NCI-H69 (cell line): ENCODE measurements at regions not wholly inside any gene's neighbourhood (a gene's known extent, or its start where the extent isn't known, plus 50 kb on each side); places are given as distances from the start of the nearest gene placed in this dataset.

Experiments
- DNase-seq: peaks from one replicate; lab custom pipeline; 2025; lab: John Stamatoyannopoulos, UW

- no peak for DNase-seq
Observed at GRCh38 chr10:78516236-78516635, 482.6 kb downstream of the RPS24 start.

GRCh38 chr10:78516756-78517155 lies 483.1 kb downstream of the RPS24 start:
- no peak for DNase-seq

DNA sequence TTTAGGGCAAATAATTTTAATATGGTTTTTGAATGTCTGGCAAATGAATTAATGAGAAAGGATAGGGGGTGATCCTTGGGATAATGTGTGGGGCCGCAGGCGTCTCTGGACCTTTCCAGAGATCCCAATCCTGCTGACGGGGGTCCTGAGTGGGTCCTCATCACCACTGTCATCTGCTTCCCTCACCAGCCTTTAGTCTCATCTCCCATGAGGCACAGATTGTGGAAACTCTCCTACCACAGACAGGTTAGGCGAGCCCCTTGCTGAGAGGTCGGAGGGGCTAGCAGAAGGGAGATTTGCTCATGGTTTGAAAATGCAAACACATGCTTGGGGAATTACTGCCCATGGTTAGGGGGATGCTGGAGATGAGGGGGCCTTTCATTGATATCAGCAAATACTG lies 484.6 kb downstream of the RPS24 start:
- no peak for DNase-seq

GRCh38 chr10:78520737-78521430 lies 487.2 kb downstream of the RPS24 start:
- peak; percentile 64 for DNase-seq

DNA sequence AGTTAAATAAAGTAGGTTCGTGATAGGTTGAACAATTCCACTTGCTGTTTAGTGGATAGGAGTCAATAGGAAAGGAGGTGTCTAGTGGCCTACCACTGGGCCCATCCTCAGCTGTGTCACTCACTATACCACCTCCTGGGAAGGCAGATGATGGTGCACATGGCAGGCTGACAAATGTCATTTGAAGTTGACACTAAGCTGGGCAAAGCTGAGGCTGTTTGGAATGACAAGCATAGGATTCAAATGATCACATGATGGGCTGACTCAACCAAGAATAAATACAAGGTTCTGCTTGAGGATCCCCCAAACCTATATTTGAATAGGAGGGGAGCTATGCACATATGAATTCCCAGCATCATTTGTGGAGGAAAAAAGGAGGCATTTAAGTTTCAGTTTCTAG lies 489.8 kb downstream of the RPS24 start:
- no peak for DNase-seq

DNA sequence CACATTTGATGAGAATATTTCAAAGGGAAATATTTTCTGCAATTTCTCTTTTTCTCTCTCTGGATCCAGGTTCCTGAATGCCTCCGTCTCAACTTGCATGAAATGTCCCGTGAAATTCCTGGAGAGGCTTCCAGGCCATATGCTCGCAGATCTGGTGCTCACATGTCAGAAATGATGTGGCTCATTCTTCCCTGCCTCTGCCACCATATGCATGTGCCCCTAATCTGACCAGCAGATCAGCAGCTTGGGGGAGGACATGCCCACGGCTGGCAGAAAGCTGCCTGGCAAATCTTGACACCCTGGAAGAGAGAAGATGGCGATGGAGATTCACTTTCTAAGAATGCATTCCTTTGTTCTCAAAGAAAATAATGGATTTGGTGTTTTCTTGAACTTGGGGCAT lies 490.7 kb downstream of the RPS24 start:
- no peak for DNase-seq

GRCh38 chr10:78524941-78525340 lies 491.3 kb downstream of the RPS24 start:
- peak; percentile 71 for DNase-seq

- DNase-seq: no peak
Observed at GRCh38 chr10:78526347-78526746, 492.7 kb downstream of the RPS24 start.

DNA sequence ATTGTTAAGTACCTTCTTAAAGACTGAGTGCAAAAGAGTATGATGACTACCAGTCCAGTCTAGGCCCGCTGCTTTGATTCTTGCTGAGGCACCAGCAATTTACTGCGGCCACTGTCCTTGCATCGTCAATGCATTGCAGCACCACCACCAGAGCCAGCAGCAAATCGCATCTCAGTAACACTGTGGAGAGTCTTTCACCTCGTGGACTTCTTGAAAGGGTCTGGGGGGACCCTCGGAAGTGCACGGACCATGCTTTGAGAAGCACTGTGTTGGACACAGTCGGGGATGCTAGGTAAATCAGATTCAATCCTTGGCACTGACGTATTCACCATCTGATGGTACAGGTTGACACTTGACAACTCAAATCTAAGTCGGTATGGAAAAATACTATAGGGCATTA lies 493.6 kb downstream of the RPS24 start:
- DNase-seq: no peak

GRCh38 chr10:78528749-78529204 lies 495.1 kb downstream of the RPS24 start:
- DNase-seq: peak; percentile 69

DNA sequence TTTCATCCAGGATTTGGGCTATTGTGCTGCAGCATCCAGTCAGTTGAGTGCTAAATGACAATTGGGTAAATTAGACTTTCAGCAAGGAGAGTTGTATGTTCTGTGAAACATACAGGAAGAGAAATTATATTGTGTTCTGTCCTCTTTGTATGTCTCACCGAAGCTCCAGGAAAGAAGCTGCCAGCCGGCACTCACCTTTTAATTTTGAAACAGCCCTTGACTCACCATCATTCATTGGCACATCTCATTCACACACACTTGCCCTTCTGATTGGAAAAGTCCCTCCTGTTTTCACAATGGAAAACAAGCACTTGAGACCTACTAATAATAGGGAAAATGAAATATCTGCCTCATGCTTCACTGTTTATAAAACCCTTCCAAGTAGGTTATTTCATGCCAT lies 495.6 kb downstream of the RPS24 start:
- DNase-seq: peak; percentile 55

GRCh38 chr10:78531088-78531487 lies 497.4 kb downstream of the RPS24 start:
- no peak for DNase-seq

DNA sequence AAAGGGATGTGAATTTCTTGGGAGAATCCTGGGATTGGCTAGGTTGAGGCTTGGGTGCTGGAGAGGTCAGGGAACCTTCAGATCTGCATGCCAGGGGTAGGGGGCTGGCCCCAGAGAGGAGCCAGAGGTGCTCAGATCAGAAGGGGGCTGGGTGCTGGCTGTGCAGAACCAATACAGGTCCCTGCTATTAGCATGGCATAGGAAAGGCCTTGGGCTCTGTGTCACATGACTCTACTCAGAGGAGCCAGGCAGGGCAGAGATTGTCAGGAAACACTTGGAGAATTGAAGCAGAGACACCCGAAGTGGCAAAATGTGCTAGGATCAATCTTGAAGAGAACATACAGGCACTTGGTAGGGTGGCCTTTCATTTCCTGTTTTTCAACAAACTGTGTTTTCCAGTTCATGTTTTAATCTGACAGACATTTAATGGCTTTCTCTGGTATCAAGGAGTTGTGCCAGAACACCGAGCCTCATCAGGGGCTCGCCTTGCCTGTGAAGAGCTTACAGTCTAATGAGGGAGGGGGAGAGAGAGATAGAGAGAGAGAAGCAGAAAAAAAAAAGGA lies 498.9 kb downstream of the RPS24 start:
- DNase-seq: no peak

DNA sequence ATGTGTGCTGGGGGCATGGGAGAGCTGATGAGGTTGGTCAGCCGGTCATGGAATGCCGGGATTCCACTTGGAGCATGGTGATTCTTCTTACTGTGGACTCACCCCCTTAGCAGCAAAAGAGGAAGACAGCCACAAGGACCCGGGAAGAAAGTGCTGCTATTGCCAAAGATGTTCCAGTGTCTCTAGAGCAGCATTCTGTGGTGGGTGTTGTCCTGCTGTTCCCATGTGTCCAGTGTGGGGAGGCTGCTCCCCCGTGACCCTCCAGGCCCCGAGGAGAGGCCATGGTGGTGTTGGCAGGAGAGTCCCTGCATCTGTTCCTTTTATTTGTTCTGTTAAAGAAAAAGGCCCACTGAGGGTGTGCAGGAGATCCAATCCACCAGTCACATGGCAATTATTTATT lies 499.4 kb downstream of the RPS24 start:
- no peak for DNase-seq

GRCh38 chr10:78533776-78534175 lies 500.1 kb downstream of the RPS24 start:
- DNase-seq: no peak

DNA sequence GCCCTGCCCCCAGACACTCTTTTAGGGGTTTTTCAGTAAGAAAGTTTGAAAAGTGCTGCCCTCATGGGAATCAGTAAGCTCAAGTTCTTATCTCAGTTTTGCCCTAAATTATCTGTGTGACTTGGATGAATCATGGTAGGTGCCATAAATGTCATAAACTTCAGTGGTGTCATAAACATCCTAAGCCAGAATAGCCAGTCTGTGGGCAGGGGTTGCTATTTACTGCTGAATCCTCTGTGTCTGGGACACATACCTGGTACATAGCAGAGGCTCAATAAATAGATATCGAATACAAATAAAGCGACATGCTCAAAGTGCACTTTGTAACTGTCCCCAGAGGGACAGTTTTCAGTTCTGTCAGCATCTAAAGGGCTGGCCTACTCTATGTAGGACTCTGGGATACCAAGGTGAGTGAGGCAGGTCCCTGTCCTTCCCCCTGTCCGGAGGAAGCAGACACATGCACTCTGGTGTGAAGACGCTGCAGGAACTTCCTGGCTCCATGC lies 502.1 kb downstream of the RPS24 start:
- DNase-seq: no peak

- no peak for DNase-seq
Observed at GRCh38 chr10:78537018-78537417, 503.4 kb downstream of the RPS24 start.

DNA sequence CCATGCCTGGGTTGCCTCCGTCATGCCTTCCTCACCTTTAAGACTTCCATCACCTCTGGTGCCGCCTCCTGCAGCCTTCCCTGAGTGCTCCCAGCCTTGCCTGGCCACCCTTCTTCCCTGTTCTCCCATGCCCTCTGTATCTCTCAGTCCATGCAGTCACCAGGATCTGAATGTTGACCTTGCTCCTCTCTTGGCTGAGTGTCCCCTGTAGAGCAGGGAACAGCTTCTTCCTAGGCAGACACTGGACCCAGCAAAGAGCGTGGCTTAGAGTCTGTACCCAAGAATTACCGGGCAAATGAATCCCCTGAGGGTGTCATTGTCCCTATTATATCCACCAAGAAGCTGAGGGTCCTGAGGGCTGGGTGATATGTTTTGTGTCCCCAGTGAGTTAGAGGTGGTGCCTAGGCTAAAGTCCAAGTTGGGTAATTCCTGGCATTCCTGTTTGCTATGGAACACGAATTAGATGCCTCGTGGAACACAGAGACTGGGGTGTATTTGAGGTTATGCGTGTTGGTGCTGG lies 505.6 kb downstream of the RPS24 start:
- DNase-seq: no peak

- peak; percentile 30 for DNase-seq
Observed at GRCh38 chr10:78540355-78541076, 506.9 kb downstream of the RPS24 start.

DNA sequence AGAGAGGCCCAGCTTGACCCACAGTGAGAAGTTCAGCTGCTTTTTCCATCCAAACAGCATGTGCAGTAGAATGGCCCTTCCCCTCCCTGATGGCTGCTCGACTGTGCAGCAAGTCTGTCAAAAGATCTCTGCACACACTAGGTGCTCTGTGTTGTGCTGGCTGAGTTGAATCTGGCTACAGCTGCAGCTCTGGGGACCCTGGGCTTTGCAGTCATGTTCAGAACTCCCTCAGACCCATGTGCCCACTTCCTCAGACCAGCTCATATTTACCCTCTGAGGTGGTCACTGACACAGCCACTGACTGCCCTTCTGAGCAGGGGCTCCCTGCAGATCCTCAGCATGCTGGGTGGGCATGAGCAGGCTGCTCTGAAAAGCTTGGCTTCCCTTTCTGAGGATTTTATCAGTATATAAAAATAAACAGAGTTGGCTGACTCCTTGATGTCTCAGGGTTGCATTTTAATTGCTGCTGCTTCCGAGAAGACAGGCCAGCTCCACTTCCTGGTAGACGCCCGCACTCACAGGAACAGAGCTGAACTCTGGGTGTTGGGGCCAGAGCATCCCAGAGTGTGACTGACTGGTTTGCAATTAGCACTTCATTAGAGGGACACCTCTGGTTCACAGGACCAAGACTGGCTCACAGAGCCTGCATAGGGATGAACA lies 507.9 kb downstream of the RPS24 start:
- DNase-seq: no peak

DNA sequence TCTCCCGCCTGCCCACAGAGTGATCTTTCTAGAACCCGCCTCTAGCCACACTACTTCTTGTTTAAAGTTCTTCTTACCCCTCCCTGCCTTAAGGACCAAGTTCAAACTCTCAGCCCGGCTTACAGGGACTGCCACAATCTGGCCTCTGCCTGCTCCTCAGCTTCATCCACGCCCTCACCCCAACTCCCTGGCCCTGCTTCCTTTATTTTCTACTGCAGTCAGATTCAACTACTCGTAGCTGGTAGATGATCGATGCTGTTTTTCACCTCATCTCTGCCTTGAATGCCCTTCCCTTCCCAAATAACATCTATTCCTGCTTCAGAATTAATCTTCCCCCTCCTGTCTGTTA lies 508.5 kb downstream of the RPS24 start:
- DNase-seq: no peak

DNA sequence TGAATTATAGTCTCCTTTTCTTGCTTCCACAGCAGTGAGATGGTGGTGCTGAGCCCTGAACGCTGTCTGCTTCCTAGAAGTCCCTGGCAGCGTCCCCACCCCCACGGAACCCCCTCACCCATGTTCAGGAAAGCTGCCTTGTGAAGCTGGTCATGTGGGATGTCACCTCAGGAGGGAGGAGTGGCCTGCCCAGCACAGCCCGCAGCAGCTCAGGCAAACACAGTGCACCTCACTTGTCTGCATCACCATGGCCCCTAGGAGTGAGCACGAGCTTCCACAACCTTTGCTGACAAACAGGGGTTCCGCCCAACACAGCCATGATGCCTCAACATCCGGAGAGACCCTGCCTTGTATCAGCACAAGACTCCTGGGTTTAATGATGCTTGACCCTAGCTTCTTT lies 508.9 kb downstream of the RPS24 start:
- no peak for DNase-seq
